Left kidney (tissue), 1 donor: ENCODE measurements at regions not wholly inside any gene's neighbourhood (a gene's known extent, or its start where the extent isn't known, plus 50 kb on each side); places are given as distances from the start of the nearest gene placed in this dataset.
"Not testable (repeated sequence)": the region's sequence is repeated elsewhere in the genome, so short reads cannot be mapped to it uniquely, and the experiment has no call there.

Experiments used
- DNase-seq: peaks from one replicate; pipeline ENCODE4 v3.0.0-alpha.2; 2013

DNA sequence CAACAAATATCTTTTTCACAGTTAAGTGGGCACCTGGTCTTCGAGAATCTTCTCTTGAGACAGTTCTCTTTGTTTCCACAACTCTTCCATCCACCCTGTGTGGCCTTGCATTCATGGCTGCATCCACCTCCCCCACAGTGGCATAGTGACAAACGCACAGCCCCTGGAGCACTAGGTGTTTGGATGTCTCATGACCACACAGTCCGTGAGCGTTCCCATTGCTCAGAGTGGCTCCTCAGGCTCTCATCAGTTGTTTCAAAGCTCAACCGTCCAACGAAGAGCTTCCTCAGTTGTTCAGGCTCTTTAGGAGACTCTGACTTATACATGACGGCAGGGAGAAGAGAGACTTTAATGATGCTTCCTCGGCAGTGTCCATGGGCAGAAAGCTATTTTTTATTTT, 191.6 kb downstream of the CDRT15L2 start:
- no peak for DNase-seq

DNA sequence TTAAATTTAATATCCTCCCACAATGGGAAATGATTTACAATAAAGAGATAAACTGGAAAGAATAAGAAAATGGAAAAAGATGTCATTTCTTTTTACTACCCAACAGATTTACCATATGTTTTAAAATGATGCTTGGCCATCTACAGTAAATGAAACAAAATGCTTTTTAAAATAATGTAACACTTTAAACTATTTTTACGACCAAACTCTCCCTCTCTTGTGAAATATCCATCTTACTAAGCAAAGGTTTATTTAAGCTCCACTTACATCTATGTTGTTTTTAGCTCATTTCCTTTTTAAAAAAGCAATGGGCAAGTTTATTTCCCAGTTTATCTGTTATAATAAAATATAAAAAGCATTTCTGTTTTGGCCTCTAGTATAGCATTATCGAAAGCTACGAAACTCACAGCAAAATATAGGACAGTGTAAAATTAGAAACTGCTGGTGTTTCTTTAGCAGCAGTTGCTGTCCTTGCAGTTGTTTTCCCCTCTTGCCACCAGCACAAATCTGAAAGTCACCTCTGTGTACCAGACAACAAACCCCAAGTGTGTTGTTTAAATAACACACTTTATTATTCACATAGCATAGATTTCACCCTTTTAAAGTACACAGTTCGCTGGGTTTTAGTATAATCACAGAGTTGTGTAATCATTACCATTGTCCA, 195.1 kb downstream of the CDRT15L2 start:
- DNase-seq: peak; percentile 11

DNA sequence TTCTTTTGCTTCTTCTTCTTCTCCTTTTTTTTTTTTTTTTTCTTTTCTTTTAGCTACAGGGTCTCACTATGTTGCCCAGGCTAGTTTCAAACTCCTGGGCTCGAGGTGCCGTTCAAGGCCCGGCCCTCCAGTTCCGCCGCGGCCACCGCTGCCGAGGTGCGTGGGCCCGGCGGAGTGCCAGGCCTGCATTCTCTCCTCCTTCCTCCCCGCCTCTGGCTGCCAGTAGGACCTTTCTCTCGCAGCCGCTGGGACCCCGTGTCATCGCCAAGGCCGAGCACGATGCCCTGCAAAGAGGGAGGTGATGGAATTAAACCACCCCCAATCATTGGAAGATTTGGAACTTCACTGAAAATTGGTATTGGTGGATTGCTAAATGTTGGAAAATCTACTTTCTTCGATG, 195.8 kb downstream of the CDRT15L2 start:
- no peak for DNase-seq

DNA sequence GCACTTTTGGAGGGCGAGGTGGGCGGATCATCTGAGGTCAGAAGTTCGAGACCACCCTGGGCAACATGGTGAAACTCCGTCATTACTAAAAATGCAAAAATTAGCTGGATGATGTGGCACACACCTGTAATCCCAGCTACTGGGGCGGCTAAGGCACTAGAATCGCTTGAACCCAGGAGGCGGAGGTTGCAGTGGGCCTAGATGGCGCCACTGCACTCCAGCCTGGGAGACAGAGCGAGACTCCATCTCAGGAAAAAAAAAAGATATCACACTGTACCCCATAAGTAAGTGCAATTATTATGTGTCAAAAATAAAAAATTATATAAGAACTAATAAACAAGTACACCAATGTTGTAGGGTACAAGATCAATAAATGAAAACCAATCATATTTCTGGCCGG, 200.0 kb downstream of the CDRT15L2 start:
- no peak for DNase-seq

DNA sequence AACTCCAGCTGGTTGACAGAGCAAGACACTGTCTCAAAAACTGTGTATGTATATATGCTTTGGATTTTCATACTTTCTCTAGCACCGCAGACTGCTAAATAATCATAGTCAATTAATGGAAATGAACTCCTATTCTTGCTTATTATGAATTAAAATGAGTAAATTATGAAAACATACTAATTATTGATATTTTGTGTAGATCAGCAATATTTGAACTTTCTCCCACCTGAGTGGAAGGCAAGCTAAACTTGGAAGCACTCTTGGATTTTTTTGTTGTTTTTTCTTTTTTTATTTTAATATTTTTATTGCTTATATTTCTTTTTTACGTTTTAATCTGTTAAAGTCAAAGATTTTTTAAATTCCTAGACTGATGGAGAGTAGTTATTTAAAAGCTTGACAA, 201.7 kb downstream of the CDRT15L2 start:
- no peak for DNase-seq

DNA sequence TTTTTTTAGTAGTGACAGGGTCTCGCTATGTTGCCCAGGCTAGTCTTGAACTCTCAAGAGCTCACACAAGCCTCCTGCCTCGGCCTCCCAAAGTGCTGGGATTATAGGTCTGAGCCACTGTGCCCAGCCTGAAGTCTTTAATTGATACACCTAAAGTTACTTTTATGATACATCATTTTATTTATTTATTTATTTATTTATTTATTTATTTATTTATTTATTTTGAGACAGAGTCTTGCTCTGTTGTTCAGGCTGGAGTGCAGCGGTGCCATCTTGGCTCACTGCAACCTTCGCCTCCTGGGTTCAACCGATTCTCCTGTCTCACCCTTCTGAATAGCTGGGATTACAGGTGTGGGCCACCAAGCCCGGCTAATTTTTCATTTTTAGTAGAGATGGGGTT, 202.3 kb downstream of the CDRT15L2 start:
- not testable (repeated sequence) for DNase-seq

DNA sequence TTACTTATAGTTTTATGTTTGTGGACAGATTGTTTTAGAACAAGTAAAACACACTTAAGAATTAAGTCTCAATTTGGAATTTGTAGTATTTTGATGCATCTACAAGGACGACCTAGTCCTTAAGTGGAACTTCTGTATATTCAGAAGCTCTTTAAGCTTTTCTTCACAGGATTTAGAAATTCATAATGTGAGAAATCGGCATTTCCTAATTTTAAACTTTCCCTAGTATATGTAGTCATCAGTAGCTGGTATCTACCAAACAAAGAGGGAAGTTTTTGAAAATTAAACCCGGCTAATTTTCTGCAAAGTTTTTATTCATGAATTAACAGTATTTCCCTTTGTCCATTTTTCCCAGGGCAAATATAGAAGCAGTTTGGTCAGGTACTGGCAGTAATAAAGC, 203.6 kb downstream of the CDRT15L2 start:
- DNase-seq: no peak

DNA sequence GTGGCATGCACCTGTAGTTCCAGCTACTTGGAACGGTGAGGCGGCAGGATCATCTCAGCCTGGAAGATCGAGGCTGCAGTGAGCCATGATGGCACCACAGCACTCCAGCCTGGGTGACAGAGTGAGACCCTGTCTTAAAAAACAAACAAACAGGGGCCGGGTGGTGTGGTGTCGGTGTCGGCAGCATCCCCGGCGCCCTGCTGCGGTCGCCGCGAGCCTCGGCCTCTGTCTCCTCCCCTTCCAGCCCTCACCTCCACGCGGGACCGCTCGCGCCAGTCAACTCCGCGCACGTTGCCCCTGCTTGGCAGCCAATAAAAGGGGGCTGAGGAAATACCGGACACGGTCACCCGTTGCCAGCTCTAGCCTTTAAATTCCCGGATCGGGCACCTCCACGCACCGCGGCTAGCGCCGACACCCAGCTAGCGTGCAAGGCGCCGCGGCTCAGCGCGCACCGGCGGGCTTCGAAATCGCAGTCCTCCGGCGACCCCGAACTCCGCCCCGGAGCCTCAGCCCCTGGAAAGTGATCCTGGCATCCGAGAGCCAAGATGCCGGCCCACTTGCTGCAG, 204.7 kb downstream of the CDRT15L2 start:
- DNase-seq: no peak

DNA sequence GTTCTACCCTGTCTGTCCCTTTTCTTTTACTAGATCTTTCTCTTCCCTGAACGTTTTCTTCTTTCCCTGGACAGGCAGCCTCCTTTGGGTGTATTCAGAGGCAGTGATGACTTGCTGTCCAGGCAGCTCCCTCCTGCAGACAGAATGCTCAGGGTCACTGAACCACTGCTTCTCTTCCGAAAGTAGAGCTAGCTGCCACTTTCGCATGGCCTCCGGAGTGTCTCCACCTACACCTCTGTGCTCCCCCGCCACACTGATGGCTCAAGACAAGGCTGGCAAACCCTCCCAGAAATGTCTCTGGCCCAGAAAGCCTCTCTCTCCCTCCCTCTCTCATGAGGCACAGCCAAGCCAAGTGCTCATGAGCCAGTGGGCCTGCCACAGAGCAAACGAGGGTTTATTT, 207.8 kb downstream of the CDRT15L2 start:
- no peak for DNase-seq

DNA sequence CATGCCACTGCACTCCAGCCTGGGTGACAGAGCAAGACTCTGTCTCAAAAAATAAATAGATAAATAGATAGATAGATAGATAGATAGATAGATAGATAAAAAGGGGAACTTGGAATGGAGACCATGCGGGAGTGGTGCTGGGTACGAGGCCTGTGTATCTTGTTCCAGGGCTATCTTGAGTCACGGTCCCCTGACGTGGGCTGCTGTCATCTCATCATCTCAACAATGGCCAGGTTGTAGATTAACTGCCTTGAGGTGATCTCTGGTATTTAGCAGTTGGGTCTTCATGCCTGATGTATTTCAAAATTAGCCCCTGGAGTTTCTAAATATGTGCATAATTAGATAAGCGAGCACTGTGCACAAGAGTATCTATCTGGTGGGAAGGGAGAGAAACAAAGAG, 212.1 kb downstream of the CDRT15L2 start:
- DNase-seq: no peak

DNA sequence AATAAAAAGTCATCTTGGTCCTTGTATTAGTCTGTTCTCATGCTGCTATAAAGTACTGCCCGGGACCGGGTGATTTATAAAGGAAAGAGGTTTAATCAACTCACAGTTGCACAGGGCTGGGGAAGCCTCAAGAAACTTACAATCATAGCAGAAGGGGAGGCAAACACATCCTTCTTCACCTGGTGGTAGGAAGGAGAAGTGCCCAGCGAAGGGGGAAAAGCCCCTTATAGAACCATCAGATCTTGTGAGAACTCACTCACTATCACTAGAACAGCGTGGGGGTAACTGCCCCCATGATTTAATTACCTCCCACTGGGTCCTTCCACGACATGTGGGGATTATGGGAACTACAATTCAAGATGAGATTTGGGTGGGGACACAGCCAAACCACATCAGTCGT, 215.0 kb downstream of the CDRT15L2 start:
- DNase-seq: not testable (repeated sequence)

DNA sequence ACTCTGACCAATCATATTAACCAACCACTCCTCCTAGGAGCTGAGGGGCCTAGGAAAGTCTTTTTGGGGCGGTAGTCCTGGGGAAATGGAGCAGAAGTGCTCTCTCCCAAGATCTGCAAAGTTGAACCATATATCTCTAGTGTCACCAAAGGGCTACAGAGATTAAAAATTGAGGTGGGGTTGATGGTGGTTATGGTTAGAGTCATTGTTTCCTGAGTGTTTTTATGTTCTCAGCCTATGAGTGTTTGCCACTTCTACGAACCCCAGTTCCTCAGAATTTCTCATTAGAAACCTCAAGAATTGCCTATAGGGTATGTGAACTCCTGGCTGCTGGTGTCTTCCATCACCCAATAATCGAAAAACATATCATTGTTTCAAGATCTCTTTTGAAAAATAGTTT, 217.8 kb downstream of the CDRT15L2 start:
- no peak for DNase-seq

DNA sequence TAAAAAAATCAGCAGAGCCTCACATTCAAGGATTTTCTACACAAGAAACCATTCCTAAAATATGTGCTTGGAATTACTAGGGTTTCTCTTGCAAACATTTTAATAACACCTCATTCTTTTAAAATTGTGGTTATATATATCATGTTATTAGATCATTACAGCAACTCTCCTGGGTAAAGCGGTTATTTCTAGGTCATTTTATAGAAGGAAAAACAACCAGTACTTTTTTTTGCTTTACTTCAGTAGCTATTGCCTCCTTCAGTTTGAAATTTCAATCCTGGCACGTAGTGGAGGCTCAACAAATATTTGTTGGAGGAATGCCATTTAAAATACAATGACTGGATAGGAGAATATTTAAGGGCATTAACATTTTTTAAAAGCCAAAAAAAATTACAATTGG, 220.6 kb downstream of the CDRT15L2 start:
- no peak for DNase-seq

DNA sequence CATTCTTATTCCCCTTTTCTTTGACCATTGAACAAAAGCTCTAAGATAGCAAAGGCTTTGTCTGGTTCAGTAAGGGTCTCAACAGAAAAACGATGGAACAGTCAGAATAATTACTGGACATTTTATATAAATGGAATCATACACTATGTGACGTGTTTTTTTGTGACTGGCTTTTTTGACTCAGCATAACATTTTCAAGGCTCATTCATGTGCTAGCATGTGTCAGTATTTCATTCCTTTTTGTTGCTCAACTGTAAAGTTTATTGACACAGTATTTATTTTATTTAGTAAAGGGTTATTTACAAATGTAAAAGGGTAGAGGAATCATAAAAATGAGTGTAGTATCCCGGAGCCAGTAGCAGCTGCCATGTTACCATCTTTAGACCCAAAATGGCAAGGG, 226.2 kb downstream of the CDRT15L2 start:
- DNase-seq: no peak

DNA sequence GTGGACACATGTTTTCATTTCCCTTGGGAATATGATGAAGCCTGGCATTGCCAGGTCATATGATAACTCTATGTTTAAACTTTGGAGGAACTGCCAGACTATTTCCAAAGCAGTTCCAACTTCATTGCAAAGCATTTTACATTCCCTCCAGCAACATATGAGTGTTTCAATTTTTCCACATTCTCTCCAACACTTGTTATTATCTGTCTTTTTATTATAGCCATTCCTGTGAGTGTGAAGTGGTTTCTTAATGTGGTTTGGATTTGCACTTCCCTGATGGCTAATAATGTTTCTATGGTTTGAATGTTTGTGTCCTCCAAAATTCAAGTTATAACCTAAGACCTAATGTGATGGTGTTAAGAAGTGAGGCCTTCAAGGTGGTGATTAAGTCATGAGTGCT, 228.0 kb downstream of the CDRT15L2 start:
- not testable (repeated sequence) for DNase-seq

DNA sequence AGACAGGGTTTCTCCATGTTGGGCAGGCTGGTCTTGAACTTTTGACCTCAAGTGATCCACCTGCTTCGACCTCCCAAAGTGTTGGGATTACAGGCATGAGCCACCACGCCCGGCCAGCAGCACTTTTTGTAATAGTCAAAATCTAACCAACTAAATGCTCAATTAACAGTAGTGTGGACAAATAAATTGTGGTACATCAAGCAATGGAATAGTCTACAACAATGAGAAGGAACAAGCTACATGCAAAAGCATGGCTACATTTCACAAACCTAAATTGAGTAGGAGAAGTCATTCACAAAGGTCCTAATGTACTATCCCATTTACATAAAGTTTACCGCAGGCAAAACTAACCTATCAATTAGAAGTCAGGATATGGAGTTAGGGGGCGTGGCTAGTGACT, 227.4 kb downstream of the USP22 start:
- not testable (repeated sequence) for DNase-seq

DNA sequence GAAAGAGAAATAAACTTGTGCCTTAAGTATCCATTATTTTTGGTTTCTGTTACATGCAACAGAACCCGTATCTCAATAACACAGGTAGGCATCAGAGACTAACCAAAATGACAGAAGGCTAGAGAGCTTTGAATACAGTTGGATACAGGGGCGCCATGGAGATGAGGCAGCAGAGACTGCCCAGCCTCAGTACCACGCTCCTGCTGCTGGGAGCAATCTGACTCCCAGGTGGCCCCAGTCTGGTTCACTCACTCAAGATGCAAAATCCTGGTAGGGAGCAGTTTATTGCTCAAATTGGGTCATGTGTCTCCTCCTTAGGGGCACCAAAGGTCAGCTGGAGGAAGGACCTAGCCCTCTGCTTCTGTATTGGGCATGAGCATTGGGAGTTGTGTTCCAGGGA, 218.9 kb downstream of the USP22 start:
- no peak for DNase-seq

DNA sequence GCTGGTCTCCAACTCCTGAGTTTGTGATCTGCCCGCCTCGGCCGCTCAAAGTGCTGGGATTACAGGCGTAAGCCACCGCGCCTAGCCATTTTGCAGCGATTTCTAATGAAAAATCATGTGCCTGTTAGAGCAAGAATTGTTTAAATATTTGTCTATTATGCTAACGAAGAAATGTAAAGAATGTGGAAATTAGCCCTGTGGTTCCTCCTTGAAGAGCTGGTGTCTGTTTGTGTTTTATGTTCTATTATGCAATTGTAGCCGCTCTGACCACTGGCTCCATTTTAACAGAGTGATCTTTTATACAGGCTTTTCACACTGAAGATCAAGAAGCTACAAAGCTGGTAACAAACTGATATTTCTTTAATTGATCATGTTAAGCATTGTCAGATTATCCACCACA, 217.3 kb downstream of the USP22 start:
- DNase-seq: no peak

DNA sequence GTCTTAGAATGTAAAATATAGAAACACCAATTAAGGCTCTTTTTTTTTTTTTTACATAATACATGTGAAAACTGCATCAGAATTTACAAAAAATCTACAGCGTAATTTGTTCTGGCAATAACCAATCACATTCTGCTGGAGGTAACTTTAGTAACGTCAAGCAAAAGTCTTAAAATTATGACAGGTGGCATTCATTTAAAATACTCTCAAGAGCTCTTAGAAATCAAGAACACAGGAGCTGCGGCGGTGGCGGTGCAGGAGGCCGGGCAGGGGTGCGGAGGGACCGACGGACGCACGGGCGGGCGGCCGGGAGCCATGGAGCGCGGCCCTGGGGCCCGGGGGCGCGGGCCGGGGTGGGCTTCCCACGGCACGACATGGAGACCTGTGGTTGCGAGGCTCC, 202.4 kb downstream of the USP22 start:
- DNase-seq: not testable (repeated sequence)

DNA sequence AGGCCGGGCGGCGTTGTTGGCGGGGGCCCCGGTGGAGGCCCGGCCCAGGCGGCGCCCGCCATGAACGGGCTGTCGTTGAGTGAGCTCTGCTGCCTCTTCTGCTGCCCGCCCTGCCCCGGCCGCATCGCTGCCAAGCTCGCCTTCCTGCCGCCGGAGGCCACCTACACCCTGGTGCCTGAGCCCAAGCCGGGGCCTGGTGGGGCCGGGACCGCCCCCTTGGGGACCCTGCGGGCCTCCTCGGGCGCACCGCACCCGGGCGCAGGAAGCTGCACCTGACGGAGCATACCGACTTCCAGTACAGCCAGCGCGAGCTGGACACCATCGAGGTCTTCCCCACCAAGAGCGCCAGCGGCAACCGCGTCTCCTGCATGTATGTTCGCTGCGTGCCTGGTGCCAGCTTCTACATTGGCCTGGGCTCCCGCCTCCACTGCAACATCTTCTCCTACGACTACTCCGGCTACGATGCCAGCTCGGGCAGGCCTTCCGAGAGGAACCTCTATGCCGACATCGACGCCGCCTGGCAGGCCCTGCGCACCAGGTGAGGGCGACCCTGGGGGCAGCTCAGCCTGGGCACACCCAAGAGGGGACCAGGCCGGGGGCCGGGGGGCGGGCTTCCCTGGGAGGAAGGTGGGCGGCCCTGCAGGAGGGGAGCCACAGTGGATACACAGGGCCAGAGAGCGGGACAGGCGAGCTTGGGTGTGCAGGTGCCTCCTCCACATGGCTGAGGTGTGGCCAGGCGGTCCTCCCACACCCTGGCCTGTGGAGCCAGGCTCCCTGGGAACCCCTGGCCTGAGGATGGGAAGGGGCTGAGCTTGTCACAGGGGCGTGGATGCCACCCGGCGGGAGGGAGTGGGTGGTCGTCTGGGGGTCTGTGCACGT, 201.6 kb downstream of the USP22 start:
- not testable (repeated sequence) for DNase-seq

DNA sequence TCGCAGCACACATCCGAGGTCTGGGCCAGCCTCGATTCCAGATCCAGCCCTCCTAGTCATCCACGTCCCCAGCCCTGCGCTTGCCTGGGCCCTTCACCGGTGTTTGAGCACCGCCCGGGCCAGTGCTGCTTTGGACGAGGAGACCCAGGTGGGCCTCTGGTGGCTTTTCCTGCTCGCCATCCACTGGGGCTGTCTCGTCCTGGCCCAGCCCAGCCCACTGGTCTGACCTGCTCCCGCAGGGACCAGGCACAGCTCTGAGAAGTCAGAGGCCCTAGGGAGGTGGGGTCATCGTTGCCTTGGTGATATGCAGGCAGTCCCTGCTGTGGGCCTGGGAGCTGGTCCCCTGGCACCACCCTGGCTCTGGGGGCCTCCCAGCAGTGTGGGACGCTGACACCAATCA, 200.8 kb downstream of the USP22 start:
- DNase-seq: not testable (repeated sequence)

DNA sequence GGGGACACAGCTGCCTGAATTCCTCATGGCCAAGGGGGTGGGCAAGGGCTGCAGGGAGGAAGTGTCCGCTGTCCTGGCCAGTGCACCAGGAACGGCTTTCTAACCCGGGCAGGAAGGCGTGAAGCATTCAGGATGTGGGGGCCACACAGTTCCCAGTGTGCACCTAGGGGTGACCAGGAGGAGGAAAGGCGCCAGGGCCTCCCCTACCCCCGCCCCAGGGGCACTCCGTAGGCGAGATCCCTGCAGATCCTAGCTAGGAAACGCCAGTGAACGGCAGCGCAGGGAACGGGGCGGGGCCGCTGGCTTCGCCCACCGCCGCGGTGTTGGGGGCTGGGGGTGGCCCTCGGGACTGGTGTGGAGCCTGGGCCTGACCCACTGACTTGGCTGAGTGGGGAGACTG, 199.6 kb downstream of the USP22 start:
- not testable (repeated sequence) for DNase-seq

DNA sequence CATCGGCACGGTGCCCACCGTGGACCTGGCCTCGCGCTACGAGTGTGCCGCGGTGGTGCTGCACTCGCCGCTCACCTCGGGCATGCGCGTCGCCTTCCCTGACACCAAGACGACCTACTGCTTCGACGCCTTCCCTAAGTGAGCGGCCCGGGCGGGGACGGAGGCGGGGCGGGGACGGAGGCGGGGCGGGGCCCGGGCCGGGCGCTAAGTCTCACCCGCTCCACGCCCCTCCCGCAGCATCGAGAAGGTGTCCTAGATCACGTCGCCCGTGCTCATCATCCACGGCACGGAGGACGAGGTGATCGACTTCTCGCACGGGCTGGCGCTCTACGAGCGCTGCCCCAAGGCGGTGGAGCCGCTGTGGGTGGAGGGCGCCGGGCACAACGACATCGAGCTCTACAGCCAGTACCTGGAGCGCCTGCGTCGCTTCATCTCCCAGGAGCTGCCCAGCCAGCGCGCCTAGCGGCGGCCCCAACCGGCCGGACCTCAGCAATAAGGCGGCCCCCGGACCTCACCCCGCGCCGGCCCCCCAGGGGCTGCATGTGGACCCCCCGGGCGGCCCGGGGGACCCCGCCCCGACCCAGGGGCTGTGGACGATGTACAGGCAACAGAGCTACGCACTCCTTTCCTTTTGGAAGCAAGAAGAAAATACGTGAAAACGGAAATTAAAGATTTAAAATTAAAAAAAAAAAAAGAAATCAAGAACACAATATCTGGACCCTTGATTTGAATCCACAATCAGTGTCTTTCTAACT, 198.8 kb downstream of the USP22 start:
- DNase-seq: not testable (repeated sequence)
